SU-DHL-6 (cell line): ENCODE measurements at regions not wholly inside any gene's neighbourhood (a gene's known extent, or its start where the extent isn't known, plus 50 kb on each side); places are given as distances from the start of the nearest gene placed in this dataset.

Source experiments
- H2AFZ ChIP-seq: fragments of 200-600 bp; sonication (generic); 2 replicates; pipeline ENCODE4 v1.6.1; 2014; ENCODE audit warnings: low read depth, mild to moderate bottlenecking, moderate library complexity, mixed read lengths, antibody characterized with exemption, low read length; ENCODE audit not compliant: severe bottlenecking
- H3F3A ChIP-seq: fragments of 200-600 bp; shearing (Covaris generic); 2 replicates; pipeline ENCODE4 v1.6.0; 2016; ENCODE audit warnings: antibody characterized with exemption, mild to moderate bottlenecking; ENCODE audit not compliant: insufficient read depth
- H3K27ac ChIP-seq: fragments of 200-600 bp; sonication (generic); 2 replicates; pipeline ENCODE4 v1.5.1; 2016; ENCODE audit warnings: low read depth, mild to moderate bottlenecking, low read length, moderate library complexity, mixed read lengths
- H3K27me3 ChIP-seq: fragments of 200-600 bp; sonication (generic), shearing (Covaris generic); 2 replicates; pipeline ENCODE4 v1.6.0; 2014; ENCODE audit warnings: mild to moderate bottlenecking, low read length
- H3K36me3 ChIP-seq: fragments of 200-600 bp; sonication (generic); 2 replicates; pipeline ENCODE4 v1.6.1; 2014; ENCODE audit warnings: mild to moderate bottlenecking, low read length, mixed read lengths
- H3K4me2 ChIP-seq: fragments of 300-600, 200-600 bp; shearing (Covaris generic), sonication (generic); 2 replicates; pipeline ENCODE4 v1.6.0; 2014; ENCODE audit warnings: low read length, low read depth, mild to moderate bottlenecking; ENCODE audit not compliant: poor library complexity, severe bottlenecking
- H3K4me3 ChIP-seq: fragments of 200-600 bp; sonication (generic); 2 replicates; pipeline ENCODE4 v1.5.1; 2014; ENCODE audit warnings: antibody characterized with exemption, low read length, mild to moderate bottlenecking, mixed read lengths; ENCODE audit not compliant: insufficient read depth, poor library complexity, severe bottlenecking
- H3K79me2 ChIP-seq: fragments of 200-600 bp; sonication (generic); 2 replicates; pipeline ENCODE4 v1.6.1; 2014; ENCODE audit warnings: mild to moderate bottlenecking, low read length, moderate library complexity; ENCODE audit not compliant: insufficient read depth
- H3K9ac ChIP-seq: fragments of 200-600 bp; sonication (generic); 2 replicates; pipeline ENCODE4 v1.7.0; 2014; ENCODE audit warnings: mild to moderate bottlenecking, low read length
- H3K9me2 ChIP-seq: fragments of 200-600 bp; sonication (generic); replicated peaks from 2 replicates; pipeline ENCODE4 v1.6.1; 2014; ENCODE audit warnings: low read length; ENCODE audit not compliant: insufficient read depth
- H3K9me3 ChIP-seq: fragments of 200-600 bp; sonication (generic); 2 replicates; pipeline ENCODE4 v1.6.1; 2014; ENCODE audit warnings: low read length, mixed read lengths; ENCODE audit not compliant: insufficient read depth
- H4K20me1 ChIP-seq: fragments of 200-600 bp; sonication (generic); 2 replicates; pipeline ENCODE4 v1.6.1; 2014; ENCODE audit warnings: low read depth, mild to moderate bottlenecking, antibody characterized with exemption, low read length, moderate library complexity, mixed read lengths
- EZH2phosphoT487 ChIP-seq: fragments of 200-600 bp; sonication (generic), shearing (Covaris generic); conservative IDR thresholded peaks from 2 replicates; pipeline ENCODE4 v1.6.1; 2018; ENCODE audit warnings: mild to moderate bottlenecking, antibody characterized with exemption, low read length, moderate library complexity, mixed read lengths
- TF ChIP-seq, protein P1 (sequence below): fragments of 200-600 bp; sonication (generic); IDR thresholded peaks from one replicate; pipeline ENCODE4 v1.5.1; 2017; ENCODE audit warnings: antibody characterized with exemption, mild to moderate bottlenecking, low read length, moderate library complexity; ENCODE audit not compliant: insufficient read depth, poor library complexity, severe bottlenecking

DNA sequence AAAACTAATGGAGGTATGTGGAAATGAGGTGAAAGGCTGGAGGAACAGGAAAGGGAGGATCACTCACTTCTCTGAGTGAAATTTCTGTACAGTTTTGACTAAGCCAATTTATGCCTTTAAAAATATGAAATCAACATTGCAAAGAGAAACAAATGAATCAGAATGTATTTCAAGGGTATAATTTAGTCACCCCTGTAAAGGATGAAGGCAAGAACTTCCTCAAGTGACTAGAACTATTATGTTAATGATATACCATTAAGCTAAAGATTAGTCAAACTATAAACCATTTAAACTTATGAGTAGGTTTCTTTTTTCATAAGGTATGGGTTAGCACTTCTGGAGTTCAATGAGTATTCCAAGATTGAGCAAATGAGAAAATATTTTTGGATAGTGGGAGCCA lies 184.5 kb upstream of the CHORDC1 start:
- Histone ChIP-seq H3K9ac (no peak overlapping the region), H3F3A (no peaks in the 10 kb centered on the region), H3K4me3 (no peak overlapping the region), H3K36me3 (no peaks in the 10 kb centered on the region), H3K9me2 (no peaks in the 10 kb centered on the region; the same call in 1 of the 2 replicates), H3K9me3 (no peaks in the 10 kb centered on the region), H3K27ac (no peak overlapping the region), H3K27me3 (no peaks in the 10 kb centered on the region), H4K20me1 (no peaks in the 10 kb centered on the region), H3K79me2 (no peaks in the 10 kb centered on the region), H3K4me2 (no peak overlapping the region), H2AFZ (no peak overlapping the region)
- no peak for TF ChIP-seq EZH2phosphoT487
- TF ChIP-seq, protein P1, sequence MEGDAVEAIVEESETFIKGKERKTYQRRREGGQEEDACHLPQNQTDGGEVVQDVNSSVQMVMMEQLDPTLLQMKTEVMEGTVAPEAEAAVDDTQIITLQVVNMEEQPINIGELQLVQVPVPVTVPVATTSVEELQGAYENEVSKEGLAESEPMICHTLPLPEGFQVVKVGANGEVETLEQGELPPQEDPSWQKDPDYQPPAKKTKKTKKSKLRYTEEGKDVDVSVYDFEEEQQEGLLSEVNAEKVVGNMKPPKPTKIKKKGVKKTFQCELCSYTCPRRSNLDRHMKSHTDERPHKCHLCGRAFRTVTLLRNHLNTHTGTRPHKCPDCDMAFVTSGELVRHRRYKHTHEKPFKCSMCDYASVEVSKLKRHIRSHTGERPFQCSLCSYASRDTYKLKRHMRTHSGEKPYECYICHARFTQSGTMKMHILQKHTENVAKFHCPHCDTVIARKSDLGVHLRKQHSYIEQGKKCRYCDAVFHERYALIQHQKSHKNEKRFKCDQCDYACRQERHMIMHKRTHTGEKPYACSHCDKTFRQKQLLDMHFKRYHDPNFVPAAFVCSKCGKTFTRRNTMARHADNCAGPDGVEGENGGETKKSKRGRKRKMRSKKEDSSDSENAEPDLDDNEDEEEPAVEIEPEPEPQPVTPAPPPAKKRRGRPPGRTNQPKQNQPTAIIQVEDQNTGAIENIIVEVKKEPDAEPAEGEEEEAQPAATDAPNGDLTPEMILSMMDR: no peak

DNA sequence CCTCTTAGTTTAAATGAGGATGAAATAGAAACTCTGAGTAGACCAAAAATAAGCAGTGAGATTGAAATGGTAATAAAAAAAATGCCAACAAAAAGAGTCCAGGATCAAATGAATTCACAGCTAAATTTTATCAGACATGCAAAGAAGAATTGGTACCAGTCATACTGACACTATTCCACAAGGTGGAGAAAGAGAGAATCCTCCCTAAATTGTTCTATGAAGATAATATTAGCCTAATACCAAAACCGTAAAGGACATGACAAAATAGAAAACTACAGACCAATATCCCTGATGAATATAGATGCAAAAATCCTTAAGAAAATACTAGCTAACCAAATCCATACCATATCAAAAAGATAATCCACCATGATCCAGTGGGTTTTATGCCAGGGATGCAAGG lies 169.8 kb upstream of the CHORDC1 start:
- no peaks in the 10 kb centered on the region for H3K9me3 ChIP-seq
- H3K9ac ChIP-seq: no peak overlapping the region
- no peak overlapping the region for H2AFZ ChIP-seq
- TF ChIP-seq, protein P1: no peak
- no peak overlapping the region for H3K4me3 ChIP-seq
- H3K36me3 ChIP-seq: no peaks in the 10 kb centered on the region
- no peaks in the 10 kb centered on the region for H3K27me3 ChIP-seq
- H3F3A ChIP-seq: no peaks in the 10 kb centered on the region
- no peaks in the 10 kb centered on the region for H4K20me1 ChIP-seq
- no peaks in the 10 kb centered on the region for H3K9me2 ChIP-seq
- no peak overlapping the region for H3K27ac ChIP-seq
- no peak overlapping the region for H3K4me2 ChIP-seq
- H3K79me2 ChIP-seq: no peaks in the 10 kb centered on the region

DNA sequence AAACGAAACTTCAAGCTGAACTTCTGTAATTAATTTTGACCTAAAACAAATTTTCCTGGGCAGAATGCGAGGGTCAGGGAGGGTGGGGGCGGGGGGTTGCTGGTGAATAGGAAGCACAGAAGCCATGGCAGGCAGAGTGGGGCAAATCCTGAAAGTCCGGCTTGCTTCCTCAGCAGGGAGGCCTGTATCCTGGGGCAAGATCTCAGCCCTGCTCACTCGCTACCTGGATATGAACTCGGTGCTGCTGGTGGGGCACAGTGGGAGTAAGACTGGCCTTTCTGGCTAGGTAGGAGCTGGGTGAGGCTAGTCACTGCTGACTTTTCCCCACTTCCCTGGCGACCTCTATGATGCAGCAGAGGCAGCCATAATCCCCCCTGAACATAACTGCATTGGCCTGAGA lies 168.9 kb upstream of the CHORDC1 start:
- H3K4me3 ChIP-seq: no peak overlapping the region
- H3F3A ChIP-seq: no peaks in the 10 kb centered on the region
- no peaks in the 10 kb centered on the region for H3K9me2 ChIP-seq
- H3K27ac ChIP-seq: no peak overlapping the region
- H2AFZ ChIP-seq: no peak overlapping the region
- H4K20me1 ChIP-seq: no peaks in the 10 kb centered on the region
- no peaks in the 10 kb centered on the region for H3K27me3 ChIP-seq
- no peak overlapping the region for H3K9ac ChIP-seq
- TF ChIP-seq, protein P1: no peak
- TF ChIP-seq EZH2phosphoT487: no peak
- no peaks in the 10 kb centered on the region for H3K9me3 ChIP-seq
- H3K36me3 ChIP-seq: no peaks in the 10 kb centered on the region
- H3K79me2 ChIP-seq: no peaks in the 10 kb centered on the region
- no peak overlapping the region for H3K4me2 ChIP-seq

DNA sequence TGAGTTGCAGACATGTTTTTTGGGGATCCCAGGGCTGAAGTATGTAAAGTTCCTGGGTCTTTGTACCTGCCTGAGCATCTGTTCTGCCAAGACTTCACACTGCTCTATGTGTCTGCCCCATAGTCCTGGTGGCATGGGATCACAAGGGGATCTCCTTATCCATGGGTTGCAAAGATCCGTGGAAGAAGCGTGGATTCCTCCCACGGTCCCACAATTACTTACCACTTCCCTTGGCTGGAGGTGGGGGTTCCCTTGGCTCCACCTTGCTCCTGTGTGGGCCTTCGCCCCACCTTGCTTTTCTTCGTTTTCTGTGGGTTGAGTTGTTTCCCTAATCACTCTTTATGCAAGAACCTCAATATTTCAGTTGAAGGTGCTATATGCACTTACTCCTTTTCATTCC lies 157.4 kb upstream of the CHORDC1 start:
- Histone ChIP-seq H3K27ac (no peak overlapping the region), H3K79me2 (no peaks in the 10 kb centered on the region), H3K36me3 (no peaks in the 10 kb centered on the region), H3K9me3 (no peaks in the 10 kb centered on the region), H2AFZ (no peak overlapping the region), H3K9ac (no peak overlapping the region), H4K20me1 (no peaks in the 10 kb centered on the region), H3K4me2 (no peak overlapping the region), H3F3A (no peaks in the 10 kb centered on the region), H3K27me3 (no peaks in the 10 kb centered on the region), H3K4me3 (no peak overlapping the region), H3K9me2 (no peaks in the 10 kb centered on the region)
- TF ChIP-seq, protein P1: no peak
- TF ChIP-seq EZH2phosphoT487: no peak
